Right lobe of liver (tissue), 4 donors: ENCODE measurements at regions not wholly inside any gene's neighbourhood (a gene's known extent, or its start where the extent isn't known, plus 50 kb on each side); places are given as distances from the start of the nearest gene placed in this dataset.
"Not testable (repeated sequence)": the region's sequence is repeated elsewhere in the genome, so short reads cannot be mapped to it uniquely, and the experiment has no call there.

Source experiments
- POLR2A ChIP-seq: fragments of 450-650 bp; IDR thresholded peaks from one replicate; pipeline ENCODE4 v1.6.1; 2017; ENCODE audit warnings: antibody characterized with exemption, mild to moderate bottlenecking
- TF ChIP-seq, protein P1 (sequence below), 4 donors: fragments of 200-600 bp in 3 of 4; fragments of 450-650 bp in 1 of 4; IDR thresholded peaks; one replicate each; pipeline versions ENCODE4 v1.5.1 to v1.8.0; 2016 to 2022; ENCODE audit warnings: antibody characterized with exemption in 4 of 4, mild to moderate bottlenecking in 2 of 4
- donor health status: DM: no; HTN: no; CAD: no.
- donor health status: DM: no; HTN: no; CAD: no.
- donor health status: DM: no; HTN: yes; CAD: no.

DNA sequence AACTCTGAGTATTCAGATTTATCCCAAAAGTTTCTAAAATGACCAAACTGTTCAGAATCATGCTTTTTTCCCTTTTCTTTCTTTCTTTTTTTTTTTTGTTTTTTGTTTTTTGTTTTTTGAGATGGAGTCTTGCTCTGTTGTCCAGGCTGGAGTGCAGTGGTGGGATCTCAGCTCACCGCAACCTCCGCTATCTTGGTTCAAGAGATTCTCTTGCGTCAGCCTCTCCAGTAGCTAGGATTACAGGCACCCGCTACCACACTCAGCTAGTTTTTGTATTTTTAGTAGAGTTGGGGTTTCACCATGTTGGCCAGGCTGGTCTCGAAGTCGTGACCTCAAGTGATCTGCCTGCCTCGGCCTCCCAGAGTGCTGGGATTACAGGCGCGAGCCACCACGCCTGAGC, 219.2 kb upstream of the ZNF184 start:
- TF ChIP-seq, protein P1, sequence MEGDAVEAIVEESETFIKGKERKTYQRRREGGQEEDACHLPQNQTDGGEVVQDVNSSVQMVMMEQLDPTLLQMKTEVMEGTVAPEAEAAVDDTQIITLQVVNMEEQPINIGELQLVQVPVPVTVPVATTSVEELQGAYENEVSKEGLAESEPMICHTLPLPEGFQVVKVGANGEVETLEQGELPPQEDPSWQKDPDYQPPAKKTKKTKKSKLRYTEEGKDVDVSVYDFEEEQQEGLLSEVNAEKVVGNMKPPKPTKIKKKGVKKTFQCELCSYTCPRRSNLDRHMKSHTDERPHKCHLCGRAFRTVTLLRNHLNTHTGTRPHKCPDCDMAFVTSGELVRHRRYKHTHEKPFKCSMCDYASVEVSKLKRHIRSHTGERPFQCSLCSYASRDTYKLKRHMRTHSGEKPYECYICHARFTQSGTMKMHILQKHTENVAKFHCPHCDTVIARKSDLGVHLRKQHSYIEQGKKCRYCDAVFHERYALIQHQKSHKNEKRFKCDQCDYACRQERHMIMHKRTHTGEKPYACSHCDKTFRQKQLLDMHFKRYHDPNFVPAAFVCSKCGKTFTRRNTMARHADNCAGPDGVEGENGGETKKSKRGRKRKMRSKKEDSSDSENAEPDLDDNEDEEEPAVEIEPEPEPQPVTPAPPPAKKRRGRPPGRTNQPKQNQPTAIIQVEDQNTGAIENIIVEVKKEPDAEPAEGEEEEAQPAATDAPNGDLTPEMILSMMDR (IDR thresholded peaks at IDR 0.05), result not testable (repeated sequence)
- TF ChIP-seq POLR2A, result not testable (repeated sequence)
